K562 (cell line): ENCODE measurements at regions not wholly inside any gene's neighbourhood (a gene's known extent, or its start where the extent isn't known, plus 50 kb on each side); places are given as distances from the start of the nearest gene placed in this dataset.

ENCODE experiments used
- ATAC-seq: fragments of 200-7000 bp; cut with Tn5 transposase; 3 replicates; pipeline ENCODE4 v1.9.1; 2020; ENCODE audit warnings: moderate library complexity
- BruUV-seq: library from RNA; stranded (reverse); fragments of 400-500 nt; replicated peaks from 2 replicates; lab custom pipeline; 2021; lab: Mats Ljungman, UMichigan
- CTCF ChIA-PET: fragments of 300-600 bp; formaldehyde crosslinking; extraction: SDS; loops from one replicate; lab custom pipeline; 2021; ENCODE audit warnings: low intra/inter-chr PET ratio; lab: Yijun Ruan, JAX
- POLR2A ChIA-PET: fragments of 300-600, 350-650 bp; sonication (Branson Sonifier 250); formaldehyde crosslinking; extraction: SDS; loops from one replicate; lab custom pipeline; 2021; ENCODE audit warnings: antibody characterized with exemption, inconsistent platforms; lab: Yijun Ruan, JAX
- DNase-seq, 4 experiments: peaks; one replicate each; pipeline versions ENCODE4 v3.0.0 to v3.0.0-alpha.2; 2011 to 2018; ENCODE audit warnings: low spot score in 3 of 4, mixed read lengths in 3 of 4; ENCODE audit errors: extremely low read depth in 1 of 4
- FAIRE-seq: peaks from 2 replicates; lab custom pipeline; 2011; peaks lifted over from hg19 to GRCh38; lab: Jason Lieb, UNC
- H2AFZ ChIP-seq: 2 replicates; pipeline ENCODE4 v1.6.0; 2011; ENCODE audit warnings: low read depth, low read length, control low read depth, inconsistent platforms
- H3K27ac ChIP-seq: fragments of 200-600 bp; 3 replicates; pipeline ENCODE4 v1.8.0; 2011; ENCODE audit warnings: low read depth, mild to moderate bottlenecking, control low read depth, inconsistent platforms, low read length, moderate library complexity, mixed read lengths; ENCODE audit errors: extremely low read depth
- H3K27me3 ChIP-seq, 2 experiments: fragments of 300-600 bp in 1 of 2; 2 replicates in 1 of 2; 3 replicates in 1 of 2; pipeline versions ENCODE4 v1.6.0 to v1.8.0; 2011; ENCODE audit warnings: inconsistent platforms in 2 of 2, low read length in 2 of 2, mild to moderate bottlenecking in 1 of 2, mixed read lengths in 1 of 2, moderate library complexity in 1 of 2; ENCODE audit not compliant: control insufficient read depth in 2 of 2, insufficient read depth in 2 of 2
- H3K36me3 ChIP-seq: fragments of 300-600 bp; 3 replicates; pipeline ENCODE4 v1.8.0; 2011; ENCODE audit warnings: mild to moderate bottlenecking, low read length, inconsistent platforms; ENCODE audit not compliant: control insufficient read depth, insufficient read depth
- H3K4me1 ChIP-seq, 2 experiments: fragments of 200-600 bp in 1 of 2; replicated peaks in 1 of 2; 2 replicates in 1 of 2; 3 replicates in 1 of 2; pipeline versions ENCODE4 v1.5.1 to v1.8.0; 2011; ENCODE audit warnings: inconsistent platforms in 2 of 2, low read length in 2 of 2, mild to moderate bottlenecking in 1 of 2, mixed read lengths in 1 of 2, moderate library complexity in 1 of 2; ENCODE audit not compliant: control insufficient read depth in 2 of 2, insufficient read depth in 2 of 2
- H3K4me2 ChIP-seq: 2 replicates; pipeline ENCODE4 v1.6.1; 2011; ENCODE audit warnings: low read length, control low read depth, inconsistent platforms, mixed read lengths; ENCODE audit not compliant: insufficient read depth
- H3K4me3 ChIP-seq: fragments of 200-600 bp; sonication (generic), shearing (Covaris generic); 2 replicates; pipeline ENCODE4 v1.5.1; 2016; ENCODE audit warnings: control low read depth, inconsistent platforms
- H3K79me2 ChIP-seq: fragments of 200-600 bp; 3 replicates; pipeline ENCODE4 v1.8.0; 2011; ENCODE audit warnings: low read length, inconsistent platforms; ENCODE audit not compliant: control insufficient read depth, insufficient read depth
- H3K9ac ChIP-seq, 2 experiments: 2 replicates each; pipeline versions ENCODE4 v1.6.0 to v1.6.1; 2011; ENCODE audit warnings: low read depth in 2 of 2, low read length in 2 of 2, control low read depth in 1 of 2, inconsistent platforms in 1 of 2, mild to moderate bottlenecking in 1 of 2, mixed read lengths in 1 of 2; ENCODE audit not compliant: insufficient read depth in 1 of 2
- H3K9me1 ChIP-seq: one replicate; pipeline ENCODE4 v1.6.0; 2011; ENCODE audit warnings: inconsistent platforms, mild to moderate bottlenecking, low read length, moderate library complexity; ENCODE audit not compliant: control insufficient read depth, insufficient read depth
- H3K9me3 ChIP-seq: replicated peaks from 2 replicates; pipeline ENCODE4 v1.5.1; 2011; ENCODE audit warnings: low read depth, low read length, inconsistent platforms; ENCODE audit not compliant: control insufficient read depth, insufficient read depth
- H4K20me1 ChIP-seq: replicated peaks from 2 replicates; pipeline ENCODE4 v1.6.1; 2011; ENCODE audit warnings: low read length, inconsistent platforms, mixed read lengths; ENCODE audit not compliant: control insufficient read depth, insufficient read depth
- ATF1 ChIP-seq, 2 experiments: fragments of 450-650 bp in 1 of 2; IDR thresholded peaks; 2 replicates each; pipeline ENCODE4 v1.6.1; 2016; ENCODE audit warnings: missing compliant biosample characterization in 1 of 2, missing genetic modification characterization in 1 of 2
- NFIC ChIP-seq: fragments of 450-650 bp; IDR thresholded peaks from 2 replicates; pipeline ENCODE4 v1.6.1; 2017; ENCODE audit warnings: mild to moderate bottlenecking, inconsistent platforms
- PHF20 ChIP-seq: fragments of 450-650 bp; IDR thresholded peaks from 2 replicates; pipeline ENCODE4 v1.6.1; 2018; ENCODE audit not compliant: partially characterized antibody
- POLR2AphosphoS2 ChIP-seq: IDR thresholded peaks from 2 replicates; pipeline ENCODE4 v1.6.1; 2012; ENCODE audit warnings: low read length, improper control_type of control experiment
- SOX6 ChIP-seq: fragments of 450-650 bp; IDR thresholded peaks from 2 replicates; pipeline ENCODE4 v1.6.1; 2014; ENCODE audit warnings: mild to moderate bottlenecking
- XRCC4 ChIP-seq: IDR thresholded peaks from one replicate; pipeline ENCODE4 v1.6.1; 2011; ENCODE audit not compliant: insufficient read depth, insufficient read length; ENCODE audit errors: extremely low read depth
- ZNF79 ChIP-seq: fragments of 250-450 bp; sonication (Bioruptor Pico); IDR thresholded peaks from 2 replicates; pipeline ENCODE4 v1.4.0; 2020; ENCODE audit warnings: low read depth, mild to moderate bottlenecking, moderate library complexity
- WGBS: fragments of 100-300 bp; shearing (Covaris generic); methylation state at CpG from one replicate; pipeline ENCODE4 v1.1.6; 2016; ENCODE audit warnings: low coverage, mixed read lengths; ENCODE audit not compliant: insufficient coverage; ENCODE audit errors: missing lambda C conversion rate; 5-methylcytosine and 5-hydroxymethylcytosine counted together
- in situ Hi-C: fragments of 300-500 bp; cut with MboI; formaldehyde crosslinking; loops from 4 replicates; pipeline ENCODE4 v1.15.0; 2018; ENCODE audit warnings: inconsistent platforms, mixed read lengths
- intact Hi-C: fragments of 100-400 bp; cut with micrococcal nuclease; formaldehyde crosslinking; loops from 2 replicates; pipeline ENCODE4 v1.14.2; 2022
- TF ChIP-seq, protein P1 (sequence below): fragments of 150-350 bp; conservative IDR thresholded peaks from 2 replicates; pipeline ENCODE4 v1.6.1; 2014; ENCODE audit warnings: low read length
- TF ChIP-seq, protein P2 (sequence below), 2 experiments: IDR thresholded peaks in 1 of 2; conservative IDR thresholded peaks in 1 of 2; 2 replicates each; pipeline ENCODE4 v1.6.1; 2016; ENCODE audit warnings: low read depth in 2 of 2, mild to moderate bottlenecking in 1 of 2, missing compliant biosample characterization in 1 of 2, missing genetic modification characterization in 1 of 2, moderate library complexity in 1 of 2

DNA sequence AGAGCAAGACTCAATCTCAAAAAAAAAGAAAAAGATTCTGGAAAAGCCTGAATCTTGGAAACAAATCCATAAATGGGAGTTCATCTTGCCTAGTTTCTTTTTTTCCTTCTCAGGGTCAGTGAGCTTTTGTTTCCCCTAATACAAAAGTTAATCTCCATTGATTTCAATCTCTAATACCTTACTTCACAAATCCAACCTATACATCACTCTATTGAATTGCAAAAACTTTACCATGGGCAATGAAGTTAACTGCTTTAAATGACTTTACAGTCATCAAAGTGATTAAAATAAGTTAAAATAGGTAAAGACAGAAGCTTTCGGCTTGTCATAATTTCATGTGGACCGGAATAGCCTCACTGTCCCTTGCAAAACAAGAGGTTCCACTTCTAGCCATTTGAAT lies 1012.7 kb upstream of the SEL1L start:
- H3K9me1 ChIP-seq: no peaks in the 10 kb centered on the region

DNA sequence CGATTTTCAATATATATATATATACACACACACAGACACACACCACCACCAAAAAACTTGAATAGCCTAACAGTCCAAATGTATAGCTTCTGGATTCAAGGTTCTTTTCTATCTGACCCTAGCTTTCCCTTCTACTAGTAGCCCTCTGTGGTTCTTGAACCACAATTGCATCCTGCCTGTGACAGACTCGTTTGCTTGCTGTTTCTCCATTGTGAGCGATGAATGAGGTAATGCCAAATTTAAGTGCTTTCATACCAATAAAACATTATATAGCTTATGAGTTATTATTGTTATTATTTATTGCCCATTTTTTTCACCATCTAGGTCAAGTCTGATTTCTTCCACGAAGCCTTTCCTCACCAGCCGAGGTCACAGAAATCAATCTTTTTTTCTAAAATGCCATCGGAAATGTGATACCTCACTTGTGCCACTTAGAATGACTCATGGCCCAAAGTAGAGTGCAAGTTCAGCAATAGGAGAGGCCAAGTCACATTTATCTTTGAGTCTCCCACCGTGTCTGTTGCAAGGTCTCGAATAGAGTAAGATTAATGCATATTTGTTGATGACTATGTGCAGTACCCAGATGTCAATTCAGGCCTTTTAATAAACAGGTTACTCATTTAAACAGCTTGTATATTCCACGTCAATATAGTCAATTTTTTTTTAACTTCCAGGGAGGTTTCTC lies 1015.8 kb upstream of the SEL1L start:
- H3K4me3 ChIP-seq: no peak overlapping the region
- no peak for ATAC-seq
- no peaks in the 10 kb centered on the region for H3K4me1 ChIP-seq
- no peak overlapping the region for H3K9ac ChIP-seq
- in situ Hi-C loops (no loop called here), intact Hi-C loops (no loop called here)
- POLR2A ChIA-PET: no interaction called here
- no peak overlapping the region for H3K27ac ChIP-seq
- no peaks in the 10 kb centered on the region for H3K27me3 ChIP-seq
- H3K79me2 ChIP-seq: no peaks in the 10 kb centered on the region
- H3K4me2 ChIP-seq: no peak overlapping the region
- BruUV-seq: no TSS peak
- no peaks in the 10 kb centered on the region for H3K9me1 ChIP-seq
- FAIRE-seq: no peak
- 2% methylated on average over 9 of the region's 9 CpGs for WGBS
- H2AFZ ChIP-seq: no peak overlapping the region
- H3K36me3 ChIP-seq: no peaks in the 10 kb centered on the region
- TF ChIP-seq ATF1 (CRISPR knock-in tag; IDR thresholded peaks at IDR 0.05) (no peak), ATF1 (tag; IDR thresholded peaks at IDR 0.05) (no peak), SOX6 (no peak), XRCC4 (no peak), NFIC (no peak), PHF20 (no peak)
- TF ChIP-seq, protein P1, sequence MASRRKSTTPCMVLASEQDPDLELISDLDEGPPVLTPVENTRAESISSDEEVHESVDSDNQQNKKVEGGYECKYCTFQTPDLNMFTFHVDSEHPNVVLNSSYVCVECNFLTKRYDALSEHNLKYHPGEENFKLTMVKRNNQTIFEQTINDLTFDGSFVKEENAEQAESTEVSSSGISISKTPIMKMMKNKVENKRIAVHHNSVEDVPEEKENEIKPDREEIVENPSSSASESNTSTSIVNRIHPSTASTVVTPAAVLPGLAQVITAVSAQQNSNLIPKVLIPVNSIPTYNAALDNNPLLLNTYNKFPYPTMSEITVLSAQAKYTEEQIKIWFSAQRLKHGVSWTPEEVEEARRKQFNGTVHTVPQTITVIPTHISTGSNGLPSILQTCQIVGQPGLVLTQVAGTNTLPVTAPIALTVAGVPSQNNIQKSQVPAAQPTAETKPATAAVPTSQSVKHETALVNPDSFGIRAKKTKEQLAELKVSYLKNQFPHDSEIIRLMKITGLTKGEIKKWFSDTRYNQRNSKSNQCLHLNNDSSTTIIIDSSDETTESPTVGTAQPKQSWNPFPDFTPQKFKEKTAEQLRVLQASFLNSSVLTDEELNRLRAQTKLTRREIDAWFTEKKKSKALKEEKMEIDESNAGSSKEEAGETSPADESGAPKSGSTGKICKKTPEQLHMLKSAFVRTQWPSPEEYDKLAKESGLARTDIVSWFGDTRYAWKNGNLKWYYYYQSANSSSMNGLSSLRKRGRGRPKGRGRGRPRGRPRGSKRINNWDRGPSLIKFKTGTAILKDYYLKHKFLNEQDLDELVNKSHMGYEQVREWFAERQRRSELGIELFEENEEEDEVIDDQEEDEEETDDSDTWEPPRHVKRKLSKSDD: no peak
- TF ChIP-seq, protein P2, sequence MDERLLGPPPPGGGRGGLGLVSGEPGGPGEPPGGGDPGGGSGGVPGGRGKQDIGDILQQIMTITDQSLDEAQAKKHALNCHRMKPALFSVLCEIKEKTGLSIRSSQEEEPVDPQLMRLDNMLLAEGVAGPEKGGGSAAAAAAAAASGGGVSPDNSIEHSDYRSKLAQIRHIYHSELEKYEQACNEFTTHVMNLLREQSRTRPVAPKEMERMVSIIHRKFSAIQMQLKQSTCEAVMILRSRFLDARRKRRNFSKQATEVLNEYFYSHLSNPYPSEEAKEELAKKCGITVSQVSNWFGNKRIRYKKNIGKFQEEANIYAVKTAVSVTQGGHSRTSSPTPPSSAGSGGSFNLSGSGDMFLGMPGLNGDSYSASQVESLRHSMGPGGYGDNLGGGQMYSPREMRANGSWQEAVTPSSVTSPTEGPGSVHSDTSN (CRISPR knock-in tag; IDR thresholded peaks at IDR 0.05; ENCODE audit: low read depth): no peak
- TF ChIP-seq, protein P2 (tag; conservative IDR thresholded peaks at IDR 0.05; ENCODE audit: low read depth): no peak
- CTCF ChIA-PET: no interaction called here
- no peaks in the 10 kb centered on the region for H3K9me3 ChIP-seq
- no peaks in the 10 kb centered on the region for H4K20me1 ChIP-seq
- DNase-seq: no peak

More for the DNA sequence above, 1012.7 kb upstream of the SEL1L start:
- Histone ChIP-seq H4K20me1 (no peaks in the 10 kb centered on the region), H3K4me2 (no peak overlapping the region), H3K4me3 (no peak overlapping the region), H3K4me1 (no peaks in the 10 kb centered on the region), H3K36me3 (no peaks in the 10 kb centered on the region)
- WGBS: 5% methylated on average over 2 of the region's 2 CpGs
- TF ChIP-seq ZNF79 (CRISPR knock-in tag): no peak
- no peak for TF ChIP-seq POLR2AphosphoS2
- TF ChIP-seq, all 486 proteins: peak for 0
- CTCF ChIA-PET: no interaction called here
- ATAC-seq: no peak
- H3K9ac ChIP-seq: no peak overlapping the region
- POLR2A ChIA-PET: no interaction called here
- no peaks in the 10 kb centered on the region for H3K79me2 ChIP-seq
- H3K27me3 ChIP-seq: no peaks in the 10 kb centered on the region
- H3K27ac ChIP-seq: no peak overlapping the region
- DNase-seq: no peak
- no peak for FAIRE-seq
- intact Hi-C loops (no loop called here), in situ Hi-C loops (no loop called here)
- no peak overlapping the region for H2AFZ ChIP-seq
- H3K9me3 ChIP-seq: no peaks in the 10 kb centered on the region
- BruUV-seq: no TSS peak
